ENCODE measurements at regions not wholly inside any gene's neighbourhood (a gene's known extent, or its start where the extent isn't known, plus 50 kb on each side); places are given as distances from the start of the nearest gene placed in this dataset.

DNA sequence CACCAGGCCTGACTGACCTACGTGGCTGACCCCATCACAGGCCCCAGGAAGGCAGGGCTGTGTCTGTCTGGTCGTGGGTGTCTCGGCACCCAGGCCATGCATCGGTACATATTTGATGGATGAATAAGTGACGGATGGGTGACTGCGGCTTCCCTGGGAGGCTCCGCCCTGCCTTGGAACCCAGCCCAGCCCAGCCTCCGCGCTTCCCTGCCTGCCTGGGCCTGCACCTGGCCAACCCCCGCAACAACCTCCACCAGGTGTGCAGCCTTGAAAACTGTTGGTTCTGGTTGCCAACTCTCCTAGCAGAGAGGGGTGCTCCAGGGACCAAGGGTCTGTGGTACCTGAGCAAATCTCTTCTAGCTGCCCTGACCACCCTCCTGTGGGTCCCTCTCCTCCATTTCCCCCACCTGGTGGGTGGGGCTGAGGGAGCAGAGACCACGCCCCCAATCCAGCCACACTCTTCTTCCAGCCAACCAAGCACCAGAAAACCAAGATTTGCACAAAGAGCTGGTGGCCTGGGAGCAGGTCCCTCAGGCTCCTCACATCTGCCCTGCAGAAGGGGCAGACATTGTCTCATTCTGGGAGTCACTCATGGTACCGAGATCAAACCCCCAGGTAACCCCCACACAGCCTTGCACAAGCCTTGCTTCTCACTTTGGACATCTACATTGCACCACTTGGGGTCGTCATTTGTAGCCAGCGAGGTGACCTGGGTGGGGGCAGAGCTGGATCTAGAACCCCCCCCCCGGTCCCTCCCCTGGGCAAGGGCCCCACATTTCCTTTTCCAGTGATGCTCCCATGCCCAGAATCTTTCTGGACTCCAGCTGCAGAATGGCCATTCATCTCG lies 100.6 kb upstream of the IER5L start:
- ATAC-seq: peak; percentile 92

DNA sequence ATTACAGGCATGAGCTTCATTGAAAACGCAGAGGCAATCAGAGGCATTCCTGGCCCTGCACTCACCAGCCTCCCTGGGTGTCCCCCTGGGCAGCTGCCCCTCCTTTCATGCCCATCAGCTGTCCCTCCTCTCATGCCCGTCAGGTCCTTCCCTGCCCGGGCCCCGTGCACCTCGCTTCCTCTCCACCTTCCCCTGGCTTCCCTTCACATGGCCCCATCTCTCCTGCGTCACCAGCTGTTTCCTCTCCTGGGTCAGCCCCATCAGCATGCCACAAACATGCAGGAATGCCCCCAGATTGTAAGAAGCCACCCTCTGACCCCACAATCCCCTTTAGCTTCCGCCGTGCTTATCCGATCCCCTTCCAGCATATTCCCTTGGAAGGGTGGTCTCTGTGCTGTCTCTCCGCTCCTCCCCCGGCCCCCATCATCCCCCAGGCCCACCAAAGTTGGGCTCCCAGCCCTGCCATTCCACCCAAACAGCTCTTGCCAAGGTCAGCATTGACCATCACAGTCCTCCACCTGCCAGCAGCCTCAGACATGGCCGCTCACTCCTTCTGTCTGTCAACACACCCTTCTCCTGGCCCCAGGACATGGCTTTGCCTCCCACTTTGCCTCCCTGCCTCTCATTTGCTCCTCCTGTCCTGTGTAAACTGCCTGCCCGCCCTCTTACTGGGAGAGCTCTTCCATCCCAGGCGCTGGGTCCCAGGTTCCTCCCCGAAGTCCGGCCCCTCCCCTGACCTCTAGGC lies 98.6 kb upstream of the IER5L start:
- ATAC-seq: no peak

DNA sequence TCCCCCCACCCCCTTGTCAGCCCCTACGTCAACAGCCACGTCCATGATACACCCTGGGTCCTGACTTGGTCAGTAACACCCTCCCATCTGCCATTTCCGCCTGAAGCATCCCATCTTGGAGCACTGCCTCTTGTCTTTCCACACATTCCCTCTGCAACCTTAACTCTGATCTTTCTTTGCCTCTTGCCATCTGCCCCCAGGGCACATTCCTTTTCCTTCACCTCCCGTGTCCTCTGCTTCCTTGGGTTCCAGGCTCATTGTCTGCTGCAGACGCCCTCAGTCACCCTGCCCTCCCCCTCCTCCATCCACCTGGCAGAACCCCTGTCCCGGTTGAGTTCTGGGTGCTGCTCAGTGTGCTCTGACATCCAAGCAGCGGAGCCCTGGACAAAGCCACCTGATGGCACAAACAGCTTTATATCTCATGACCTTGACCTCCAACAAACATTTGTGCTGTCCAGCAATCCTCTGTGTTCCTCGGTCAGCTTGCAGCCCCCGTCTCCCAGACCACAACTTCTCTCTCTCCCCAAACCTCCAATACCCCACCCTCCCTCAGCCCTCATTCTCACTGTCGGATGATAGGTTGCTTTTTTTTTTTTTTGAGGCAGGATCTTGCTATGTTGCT lies 97.7 kb upstream of the IER5L start:
- ATAC-seq: no peak

DNA sequence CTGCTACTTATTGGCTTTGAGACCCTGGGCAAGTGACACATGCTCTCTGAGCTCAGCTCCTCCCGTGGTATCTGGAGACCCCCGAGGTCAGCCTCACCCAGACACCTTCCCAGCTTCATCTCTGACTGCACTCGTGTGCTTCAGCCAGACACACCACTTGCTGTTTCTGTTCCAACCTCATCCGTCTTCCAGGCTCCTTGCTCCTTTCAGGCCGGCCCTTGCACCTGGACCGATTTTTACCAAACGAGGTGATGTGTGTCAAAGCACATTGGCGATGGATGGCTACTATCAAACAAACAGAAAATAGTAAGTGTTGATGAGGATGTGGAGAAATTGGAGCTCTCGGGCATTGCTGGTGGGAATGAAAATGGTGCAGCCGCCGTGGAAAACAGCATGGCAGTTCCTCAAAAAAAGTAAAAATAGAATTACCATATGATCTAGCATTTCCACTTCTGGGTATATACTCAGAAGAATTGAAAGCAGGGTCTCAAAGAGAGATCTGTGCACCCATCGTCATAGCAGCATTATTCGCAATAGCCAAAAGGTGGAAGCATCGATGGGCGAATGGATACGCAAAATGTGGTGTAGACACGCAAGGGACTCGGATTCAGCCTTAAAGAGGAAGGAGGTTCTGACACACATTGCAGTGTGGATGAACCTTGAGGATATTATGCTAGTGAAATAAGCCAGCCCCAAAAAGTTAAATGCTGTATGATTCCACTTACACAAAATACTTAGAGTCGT lies 96.1 kb upstream of the IER5L start:
- ATAC-seq: no peak

DNA sequence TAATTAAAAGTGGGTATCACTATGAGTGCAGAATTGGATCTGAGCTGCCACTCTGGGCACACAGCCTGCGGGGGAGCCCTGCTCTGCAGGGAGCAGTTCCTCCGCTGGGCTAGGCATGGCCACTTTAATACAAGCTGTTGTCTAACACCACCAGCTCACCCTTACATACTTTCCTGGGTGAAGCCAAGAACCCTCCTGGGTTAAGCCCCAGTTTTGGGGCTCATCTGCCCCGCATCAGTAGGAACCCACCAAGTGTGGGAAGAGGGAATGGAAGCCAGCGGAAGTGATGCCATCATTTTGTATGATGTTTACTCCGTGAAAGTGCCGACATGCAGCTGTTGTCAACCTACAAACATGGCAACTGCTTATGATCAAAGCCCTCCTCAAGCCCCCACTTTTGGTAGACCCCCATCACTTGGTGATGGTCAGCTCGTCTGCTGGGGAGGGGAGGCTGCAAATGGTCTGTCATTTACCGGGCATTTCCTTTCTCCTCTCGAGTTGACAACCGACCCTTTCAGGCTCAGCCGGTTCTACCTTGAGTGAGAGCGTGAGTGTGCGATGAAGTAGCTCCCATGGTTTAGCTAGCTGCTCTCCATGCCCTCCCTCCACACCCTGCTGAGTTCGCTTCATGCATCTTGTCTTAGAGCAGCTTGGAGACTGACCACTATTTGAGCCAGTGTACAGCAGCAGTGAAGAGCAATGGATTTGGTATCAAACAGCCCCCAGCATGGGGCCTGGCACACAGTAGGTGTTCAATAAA lies 95.3 kb upstream of the IER5L start:
- ATAC-seq: no peak

DNA sequence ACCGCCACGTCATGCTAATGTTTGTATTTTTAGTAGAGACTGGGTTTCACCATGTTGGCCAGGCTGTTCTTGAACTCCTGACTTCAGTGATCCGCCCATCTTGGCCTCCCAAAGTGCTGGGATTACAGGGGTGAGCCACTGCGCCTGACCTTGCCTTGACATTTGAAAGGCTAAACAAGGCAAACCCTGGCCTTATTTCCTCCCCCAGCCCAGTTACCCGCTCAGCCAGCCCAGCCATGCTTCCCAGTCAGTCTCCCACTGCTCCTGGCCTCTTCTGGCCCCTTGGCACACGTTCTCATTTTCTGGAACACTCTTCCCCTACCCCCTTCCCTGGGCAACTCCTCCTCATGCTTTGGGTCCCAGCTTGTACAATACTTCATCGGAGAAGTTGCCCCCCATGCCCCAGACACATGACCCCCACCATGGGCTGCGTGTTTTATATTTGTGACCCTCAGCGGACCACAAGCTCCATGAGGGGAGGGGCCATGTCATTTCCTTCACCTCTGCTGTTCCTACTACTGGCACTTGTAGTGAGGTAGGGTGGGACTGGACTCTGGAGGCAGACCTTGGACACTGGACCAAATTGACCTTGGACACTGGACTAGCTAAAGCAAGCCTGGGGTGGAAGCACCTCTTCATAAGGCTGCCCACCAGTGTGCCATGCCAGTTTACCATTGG lies 94.4 kb upstream of the IER5L start:
- ATAC-seq: no peak

DNA sequence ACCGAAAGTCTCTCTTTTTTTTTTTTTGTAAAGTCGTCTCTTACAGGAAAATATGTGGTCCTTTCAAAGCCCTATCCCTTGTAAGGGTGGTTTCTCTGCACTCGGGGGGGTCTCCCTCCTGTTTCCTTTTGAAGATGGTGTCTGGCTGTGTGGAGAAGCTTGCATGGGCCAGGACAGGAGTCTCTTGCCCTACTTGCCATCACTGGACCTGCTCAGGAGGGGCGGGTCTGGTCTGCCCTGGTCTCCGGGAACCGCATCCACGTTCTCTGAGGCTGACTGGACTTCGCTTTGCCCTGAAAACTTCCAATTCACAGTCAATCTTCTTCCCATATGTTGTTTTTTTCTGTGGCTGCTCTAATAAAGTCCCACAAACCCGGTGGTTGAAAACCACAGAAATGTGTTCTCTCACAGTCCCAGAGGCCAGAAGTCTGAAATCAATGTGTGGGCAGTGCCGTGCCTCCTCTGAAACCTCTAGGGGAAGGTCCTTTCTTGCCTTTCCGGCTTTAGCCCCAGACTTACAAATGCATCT lies 92.9 kb upstream of the IER5L start:
- no peak for ATAC-seq

DNA sequence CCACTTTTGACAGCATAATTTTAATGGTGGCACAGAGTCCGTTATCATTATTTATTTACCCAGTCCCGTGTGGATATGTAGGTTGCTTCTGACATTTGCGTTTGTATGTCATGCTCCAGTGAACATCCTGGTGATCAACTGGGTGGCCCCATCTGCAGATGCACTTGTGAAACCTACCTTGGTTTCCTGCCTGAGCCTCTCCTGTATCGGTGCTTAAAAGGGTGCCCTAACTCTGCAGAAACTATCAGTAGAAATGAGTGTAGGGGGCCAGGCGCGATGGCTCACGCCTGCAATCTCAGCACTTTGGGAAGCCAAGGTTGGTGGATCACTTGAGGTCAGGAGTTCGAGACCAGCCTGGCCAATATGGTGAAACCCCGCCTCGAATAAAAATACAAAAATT lies 92.1 kb upstream of the IER5L start:
- ATAC-seq: no peak

DNA sequence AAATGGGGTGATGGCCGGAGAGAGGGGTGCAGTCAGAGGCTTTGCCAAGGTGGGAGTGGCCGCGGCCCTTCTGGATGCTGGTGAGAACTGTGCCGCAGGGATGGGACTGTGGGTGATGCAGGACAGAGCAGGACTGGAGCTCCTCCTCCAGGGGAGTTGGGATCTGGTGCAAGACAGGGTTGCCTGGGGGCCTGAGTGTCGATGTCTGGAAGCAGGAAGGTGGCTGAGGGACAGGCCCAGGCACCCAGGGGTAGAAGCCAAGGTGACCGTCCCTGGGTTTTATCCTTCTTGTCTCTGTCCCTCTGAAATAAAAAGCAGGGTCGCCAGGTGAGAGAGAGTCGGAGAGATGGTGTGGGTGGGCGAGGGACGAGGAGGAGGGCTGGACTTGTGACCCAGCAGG lies 89.1 kb upstream of the IER5L start:
- ATAC-seq: peak; percentile 41

DNA sequence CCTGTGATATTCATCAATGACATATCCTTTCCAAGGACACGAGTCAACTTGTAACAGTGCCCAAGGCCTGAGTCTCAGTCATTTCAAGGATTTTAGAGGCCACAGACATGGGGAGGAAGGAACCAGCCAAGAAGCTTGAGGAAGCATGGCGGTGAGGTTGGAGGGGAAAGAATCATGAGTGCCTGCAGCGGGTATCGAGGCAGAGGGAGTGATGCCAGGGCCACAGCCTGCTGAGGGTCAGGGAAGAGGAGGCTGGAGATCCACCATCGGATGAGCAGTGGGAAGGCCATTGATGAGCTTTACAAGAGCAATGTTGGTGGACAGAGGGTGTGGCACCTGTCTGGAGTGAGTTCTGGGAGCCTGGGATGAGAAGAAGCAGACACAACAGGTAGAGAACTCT lies 88.5 kb upstream of the IER5L start:
- ATAC-seq: no peak

DNA sequence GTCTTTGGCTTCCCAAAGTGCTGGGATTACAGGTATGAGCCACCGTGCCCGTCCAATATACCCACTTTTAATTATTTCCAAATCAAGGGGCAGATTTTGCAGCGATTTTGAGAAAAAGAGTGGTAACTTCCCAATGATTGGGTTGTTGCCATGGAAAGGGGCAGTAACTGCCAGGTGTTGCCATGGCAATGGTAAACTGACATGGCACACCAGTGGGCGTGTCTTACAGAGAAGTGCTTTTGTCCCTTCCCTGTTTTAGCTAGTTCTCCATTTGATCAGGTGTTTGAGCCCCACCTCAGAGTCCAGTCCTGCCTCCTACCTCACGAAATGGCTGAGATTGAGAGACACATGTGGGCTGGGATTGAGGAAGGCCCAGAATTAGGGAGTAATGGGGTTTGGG lies 86.3 kb upstream of the IER5L start:
- ATAC-seq: no peak

DNA sequence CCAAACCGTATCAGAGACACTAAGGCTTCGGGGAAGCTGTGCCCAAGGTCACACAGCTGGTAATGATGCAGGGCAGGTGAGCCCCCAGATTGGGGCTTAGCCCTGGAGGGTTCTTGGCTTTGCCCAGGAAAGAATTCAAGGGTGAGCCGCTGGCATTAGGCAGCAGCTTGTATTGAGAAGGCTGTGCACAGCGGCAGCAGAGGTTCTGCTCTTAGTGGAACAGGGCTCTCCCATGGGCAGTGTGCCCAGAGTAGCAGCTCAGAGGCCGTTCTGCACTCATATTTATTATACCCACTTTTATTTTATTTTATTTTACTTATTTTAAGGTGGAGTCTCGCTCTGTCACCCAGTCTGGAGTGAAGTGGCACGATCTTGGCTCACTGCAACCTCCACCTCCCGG lies 85.8 kb upstream of the IER5L start:
- no peak for ATAC-seq

DNA sequence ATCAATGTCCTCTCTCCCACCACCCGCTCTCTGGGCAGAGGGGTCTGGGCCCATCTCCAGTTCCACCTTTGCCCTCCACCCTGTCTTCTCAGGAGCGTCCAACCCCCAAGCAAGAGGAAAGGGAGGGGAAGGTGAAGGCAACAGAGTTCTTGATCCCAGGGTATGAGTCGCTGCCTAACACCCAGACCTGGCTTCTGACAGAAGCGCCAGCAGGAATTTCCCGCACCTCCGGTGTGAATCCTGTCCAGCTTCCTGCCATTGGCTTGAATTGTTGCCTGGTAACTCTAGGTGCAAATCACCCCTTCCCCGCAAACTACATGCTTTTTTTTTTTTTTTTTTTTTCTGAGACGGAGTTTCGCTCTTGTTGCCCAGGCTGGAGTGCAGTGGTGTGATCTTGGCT lies 84.2 kb upstream of the IER5L start:
- ATAC-seq: no peak

DNA sequence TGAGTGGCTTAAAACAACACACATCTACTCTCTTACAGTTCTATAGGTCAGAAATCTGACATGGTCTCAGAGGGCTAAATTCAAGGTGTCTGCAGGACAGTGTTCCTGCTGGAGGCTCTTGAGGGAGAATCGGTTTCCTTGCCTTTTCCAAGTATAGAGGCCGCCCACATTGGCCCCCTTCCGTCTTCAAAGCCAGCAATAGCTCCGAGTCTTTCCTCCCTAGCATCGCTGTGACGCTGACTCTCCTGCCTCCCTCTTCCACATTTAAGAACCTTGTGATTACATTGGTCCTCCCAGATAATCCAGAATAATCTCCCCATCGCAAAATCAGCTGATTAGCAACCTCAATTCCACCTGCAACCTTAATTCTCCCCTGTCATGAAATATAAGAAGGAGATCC lies 81.3 kb upstream of the IER5L start:
- no peak for ATAC-seq

DNA sequence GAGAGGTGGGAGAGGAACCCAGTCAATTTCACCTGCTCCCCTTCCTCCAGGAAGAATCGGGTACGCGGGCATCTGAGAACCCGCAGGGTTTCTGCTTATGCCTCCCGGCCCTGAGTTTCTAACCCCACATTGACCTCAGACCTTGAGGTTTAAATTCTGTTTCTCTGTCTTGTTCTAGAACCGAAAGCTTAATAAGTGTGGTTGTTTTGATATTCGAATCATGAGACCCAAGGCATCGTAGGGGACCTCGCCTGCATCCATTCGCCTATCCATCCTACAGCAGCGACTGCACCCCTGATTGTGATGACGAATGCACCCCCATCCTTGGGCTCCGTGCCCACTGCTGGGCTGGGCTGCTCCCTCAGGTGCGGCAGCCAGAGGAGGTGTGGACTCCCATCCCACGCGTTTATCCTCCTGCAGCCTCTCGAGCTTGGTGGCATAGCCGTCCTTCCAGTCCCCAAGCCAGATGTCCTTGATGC lies 80.8 kb upstream of the IER5L start:
- ATAC-seq: peak; percentile 49

DNA sequence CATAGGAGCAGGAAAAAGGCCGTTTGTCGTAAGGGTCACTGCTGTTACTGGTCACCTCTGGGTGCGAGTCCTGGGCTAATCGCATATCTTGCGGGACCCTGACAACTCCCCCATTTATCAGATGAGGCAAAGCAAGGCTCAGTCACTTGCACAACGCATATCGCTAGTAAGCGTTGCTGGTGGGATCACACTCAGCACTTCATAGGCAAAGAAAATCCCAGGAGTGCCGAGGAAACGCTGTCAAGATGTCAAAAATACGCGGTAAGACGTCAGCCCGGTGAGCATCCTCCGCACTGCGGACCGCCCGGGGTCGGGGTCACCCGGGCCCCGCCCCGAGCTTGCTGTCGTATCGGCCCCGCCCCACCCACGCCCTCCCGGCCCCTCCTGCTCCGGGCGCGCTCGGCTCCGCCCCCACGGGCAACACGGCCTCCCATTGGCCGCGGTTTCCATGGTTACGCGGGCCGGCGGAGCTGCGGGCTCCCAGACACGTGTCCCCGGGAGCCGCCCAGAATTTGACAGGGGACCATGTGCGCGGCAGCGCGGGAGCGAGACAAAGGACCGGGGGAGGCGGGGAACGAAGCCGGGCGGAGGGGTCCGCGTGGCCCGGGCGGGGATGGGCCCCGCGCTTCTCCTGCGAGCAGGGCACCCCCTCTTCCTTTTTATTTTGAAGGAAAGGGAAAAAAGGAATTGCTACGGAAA lies 80.2 kb upstream of the IER5L start:
- peak; percentile 90 for ATAC-seq

DNA sequence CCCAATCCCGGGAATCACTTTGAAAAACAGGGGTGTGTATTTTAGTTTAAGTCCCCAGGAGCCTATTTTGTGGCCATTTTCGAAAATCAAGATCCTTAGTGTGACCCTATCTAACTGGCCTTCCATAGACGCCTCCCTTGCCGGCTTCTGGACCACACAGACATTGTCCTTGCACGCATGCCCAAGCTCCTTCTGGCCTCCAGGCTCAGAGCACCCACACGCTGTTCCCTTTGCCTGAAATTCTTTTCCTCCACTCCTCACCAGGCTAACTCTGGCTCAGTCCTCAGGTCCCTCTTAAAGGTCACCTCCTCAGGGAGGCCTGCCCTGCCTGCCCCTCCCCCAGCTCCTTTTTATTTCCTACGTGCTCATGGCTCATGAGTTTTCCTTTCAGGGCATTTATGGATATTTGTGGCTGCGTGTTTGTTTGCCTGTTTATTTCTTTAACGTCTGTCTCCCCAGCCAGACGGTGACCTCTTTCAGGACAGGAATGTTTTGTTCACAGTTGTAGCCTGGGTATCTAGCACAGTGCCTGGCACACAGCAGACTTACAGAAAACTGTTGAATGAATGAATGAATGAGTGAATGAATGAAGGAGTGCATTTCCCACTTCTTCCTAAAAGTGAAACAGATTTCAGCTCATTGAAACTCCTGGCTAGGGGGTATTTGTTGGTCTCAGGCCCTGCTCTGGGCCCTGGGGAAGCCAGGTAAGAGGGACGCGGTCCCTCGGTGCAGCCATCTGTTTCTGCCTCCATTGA lies 79.1 kb upstream of the IER5L start:
- no peak for ATAC-seq

DNA sequence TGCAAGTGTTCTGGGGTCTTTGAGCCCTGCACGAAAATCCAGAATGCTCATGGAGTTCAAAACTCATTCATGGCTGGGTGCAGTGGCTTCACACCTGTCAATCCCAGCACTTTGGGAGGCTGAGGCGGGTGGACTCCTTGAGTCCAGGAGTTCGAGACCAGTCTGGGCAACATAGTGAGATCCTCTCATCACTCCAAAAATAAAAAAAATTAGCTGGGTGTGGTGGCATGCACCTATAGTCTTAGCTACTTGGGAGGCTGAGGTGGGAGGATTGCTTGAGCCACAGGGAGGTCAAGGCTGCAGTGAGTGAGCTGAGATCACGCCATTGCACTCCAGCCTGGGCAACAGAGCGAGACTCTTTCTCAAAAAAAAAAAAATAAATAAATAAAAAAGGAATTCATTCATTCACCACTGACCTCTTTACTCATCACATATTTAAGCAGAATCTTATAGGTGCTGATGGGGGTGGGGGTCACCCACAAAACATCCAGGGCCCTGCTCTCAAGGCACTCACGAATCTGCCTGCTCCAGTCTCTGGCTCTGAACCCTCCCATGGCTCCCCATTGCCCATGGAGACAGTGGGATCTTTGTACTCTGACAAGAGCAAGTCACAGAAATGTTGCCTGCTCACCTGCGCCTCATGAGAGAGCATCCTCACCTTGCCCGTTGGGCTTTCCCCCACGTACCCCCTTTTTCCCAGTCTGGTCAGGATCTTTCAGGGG lies 76.7 kb upstream of the IER5L start:
- no peak for ATAC-seq

DNA sequence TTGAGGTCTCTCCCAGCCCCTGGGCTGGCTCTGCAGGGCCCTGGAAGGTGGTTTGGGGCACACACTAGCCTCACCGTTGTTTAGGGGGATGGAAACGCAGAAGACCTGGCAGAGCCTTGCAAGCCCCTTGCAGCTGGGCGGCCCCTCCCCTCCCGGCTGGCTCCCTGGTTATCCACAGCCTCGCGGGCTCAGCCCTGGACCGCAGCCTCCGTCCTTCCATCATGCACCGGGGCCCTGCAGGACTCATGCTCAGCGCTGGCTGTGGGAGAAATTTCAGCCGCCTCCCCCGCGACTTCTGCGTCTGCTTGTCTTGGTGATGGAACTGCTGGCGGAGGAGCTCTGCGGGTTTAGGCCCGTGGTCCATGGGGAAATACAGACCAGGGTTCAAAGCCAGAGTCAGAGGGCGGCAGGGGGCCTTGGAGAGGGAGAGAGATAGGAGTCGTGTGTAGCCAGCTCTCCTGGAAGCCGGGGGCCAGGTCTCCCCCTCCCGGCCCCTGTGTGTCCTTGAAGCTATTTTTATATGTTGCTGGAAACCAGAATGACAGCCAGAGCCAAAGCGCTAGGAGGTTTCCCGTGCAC lies 75.8 kb upstream of the IER5L start:
- ATAC-seq: no peak
